ENCODE measurements at regions not wholly inside any gene's neighbourhood (a gene's known extent, or its start where the extent isn't known, plus 50 kb on each side); places are given as distances from the start of the nearest gene placed in this dataset.

DNA sequence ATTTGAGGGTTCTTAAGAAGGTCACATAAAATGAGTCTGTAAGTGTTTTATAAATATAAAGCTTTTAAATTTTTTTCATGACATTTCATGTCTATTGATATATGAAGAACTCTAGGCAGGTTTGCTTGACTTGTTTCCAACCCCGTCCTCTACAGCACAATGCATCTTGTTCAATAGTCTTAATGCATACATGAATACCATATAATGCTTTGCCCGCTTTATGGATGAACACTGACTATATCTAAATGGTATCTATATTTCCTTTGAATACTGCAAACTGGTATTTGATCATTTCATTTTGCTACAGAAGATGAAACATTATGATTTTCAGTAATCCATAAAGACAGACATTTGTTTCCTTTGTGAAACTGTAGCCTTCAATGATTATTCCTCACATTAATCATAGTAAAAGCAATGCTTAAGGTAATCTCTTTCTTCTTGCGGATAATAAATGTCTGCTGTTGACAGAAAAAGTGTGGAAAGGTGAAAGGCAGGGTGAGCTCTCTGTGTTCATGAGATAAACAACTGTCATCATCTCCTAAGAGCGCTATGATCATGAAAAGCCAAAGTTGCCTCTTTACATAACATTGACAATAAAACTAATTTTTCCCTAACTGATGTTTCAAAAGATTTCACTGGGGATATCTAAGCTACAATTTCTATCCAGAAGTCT lies 645.1 kb downstream of the CDH8 start:
- TF ChIP-seq, protein P1, sequence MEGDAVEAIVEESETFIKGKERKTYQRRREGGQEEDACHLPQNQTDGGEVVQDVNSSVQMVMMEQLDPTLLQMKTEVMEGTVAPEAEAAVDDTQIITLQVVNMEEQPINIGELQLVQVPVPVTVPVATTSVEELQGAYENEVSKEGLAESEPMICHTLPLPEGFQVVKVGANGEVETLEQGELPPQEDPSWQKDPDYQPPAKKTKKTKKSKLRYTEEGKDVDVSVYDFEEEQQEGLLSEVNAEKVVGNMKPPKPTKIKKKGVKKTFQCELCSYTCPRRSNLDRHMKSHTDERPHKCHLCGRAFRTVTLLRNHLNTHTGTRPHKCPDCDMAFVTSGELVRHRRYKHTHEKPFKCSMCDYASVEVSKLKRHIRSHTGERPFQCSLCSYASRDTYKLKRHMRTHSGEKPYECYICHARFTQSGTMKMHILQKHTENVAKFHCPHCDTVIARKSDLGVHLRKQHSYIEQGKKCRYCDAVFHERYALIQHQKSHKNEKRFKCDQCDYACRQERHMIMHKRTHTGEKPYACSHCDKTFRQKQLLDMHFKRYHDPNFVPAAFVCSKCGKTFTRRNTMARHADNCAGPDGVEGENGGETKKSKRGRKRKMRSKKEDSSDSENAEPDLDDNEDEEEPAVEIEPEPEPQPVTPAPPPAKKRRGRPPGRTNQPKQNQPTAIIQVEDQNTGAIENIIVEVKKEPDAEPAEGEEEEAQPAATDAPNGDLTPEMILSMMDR (IDR thresholded peaks at IDR 0.05; ENCODE audit: unreplicated experiment) = no peak
- Mint-ChIP-seq H3K27ac (no peak overlapping the region), H3K9me3 (no peaks in the 10 kb centered on the region), H3K36me3 (no peaks in the 10 kb centered on the region), H3K27me3 (ENCODE audit: low read depth) (peaks cover 3% of the 10 kb centered on the region), H3K4me1 (peaks cover 11% of the 10 kb centered on the region), H3K4me3 (no peak overlapping the region)
- no peak for DNase-seq (ENCODE audit: low spot score in 2 of 2, unreplicated experiment in 2 of 2)

DNA sequence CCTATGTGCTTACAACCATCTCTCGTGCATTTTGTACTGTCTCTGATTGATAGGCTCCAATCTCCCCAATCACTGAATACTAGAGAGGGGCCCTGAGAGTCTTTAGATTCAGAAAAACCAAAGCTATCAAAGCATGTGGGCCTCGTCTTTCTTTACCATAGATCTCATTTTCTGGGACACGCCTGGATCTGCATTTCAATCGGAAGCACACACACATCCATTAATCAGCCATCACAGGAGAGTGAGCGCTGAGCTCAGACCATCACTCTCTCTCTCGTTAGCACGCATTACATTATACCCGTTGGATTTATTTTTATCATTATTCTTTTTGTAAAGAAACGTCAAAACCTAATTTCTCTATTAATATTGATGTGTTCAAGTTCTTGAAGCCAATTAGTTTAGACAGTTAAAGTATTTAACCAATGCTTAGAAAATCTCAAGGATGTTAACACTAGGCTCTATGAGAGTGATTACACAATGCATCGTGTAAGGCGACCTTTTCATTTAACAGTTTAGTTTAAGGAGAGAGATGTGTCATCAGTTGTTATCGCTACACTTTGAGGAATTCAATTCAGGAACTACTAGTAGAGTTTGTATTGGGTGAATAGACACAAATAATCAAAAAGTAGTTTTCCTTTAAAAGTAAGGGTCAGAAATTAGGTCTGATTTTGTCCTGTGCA lies 650.7 kb downstream of the CDH8 start:
- no peak overlapping the region for H3K4me3 Mint-ChIP-seq
- no peaks in the 10 kb centered on the region for H3K4me1 Mint-ChIP-seq
- H3K27ac Mint-ChIP-seq = no peak overlapping the region
- H3K27me3 Mint-ChIP-seq (ENCODE audit: low read depth) = peaks cover 3% of the 10 kb centered on the region
- H3K36me3 Mint-ChIP-seq = no peaks in the 10 kb centered on the region
- TF ChIP-seq, protein P1 (IDR thresholded peaks at IDR 0.05; ENCODE audit: unreplicated experiment) = no peak
- DNase-seq (ENCODE audit: low spot score in 2 of 2, unreplicated experiment in 2 of 2) = no peak
- no peaks in the 10 kb centered on the region for H3K9me3 Mint-ChIP-seq

DNA sequence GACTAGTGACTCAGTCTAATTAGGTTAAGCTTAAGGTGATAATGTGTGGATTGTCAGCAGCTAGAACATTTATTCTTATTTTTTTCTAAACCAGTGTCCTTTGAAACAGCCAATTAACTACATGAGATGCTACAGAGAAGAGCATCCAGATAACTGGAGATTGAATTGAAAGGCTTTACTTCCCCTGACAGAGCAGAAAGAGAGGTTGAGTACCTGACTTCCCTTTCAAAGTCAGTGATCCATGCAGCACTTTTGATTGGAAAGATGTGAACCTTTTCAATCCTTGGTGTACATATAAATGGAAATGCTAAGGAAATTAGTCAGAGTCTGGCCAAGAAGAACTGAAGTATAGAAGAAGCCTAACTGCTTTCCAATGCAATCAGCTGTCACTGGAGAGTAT lies 653.8 kb downstream of the CDH8 start:
- no peak overlapping the region for H3K4me3 Mint-ChIP-seq
- H3K9me3 Mint-ChIP-seq = no peaks in the 10 kb centered on the region
- H3K27ac Mint-ChIP-seq = no peak overlapping the region
- H3K36me3 Mint-ChIP-seq = no peaks in the 10 kb centered on the region
- no peaks in the 10 kb centered on the region for H3K27me3 Mint-ChIP-seq (ENCODE audit: low read depth)
- TF ChIP-seq, protein P1 (IDR thresholded peaks at IDR 0.05; ENCODE audit: unreplicated experiment) = no peak
- H3K4me1 Mint-ChIP-seq = no peaks in the 10 kb centered on the region
- DNase-seq (ENCODE audit: low spot score in 2 of 2, unreplicated experiment in 2 of 2) = no peak

DNA sequence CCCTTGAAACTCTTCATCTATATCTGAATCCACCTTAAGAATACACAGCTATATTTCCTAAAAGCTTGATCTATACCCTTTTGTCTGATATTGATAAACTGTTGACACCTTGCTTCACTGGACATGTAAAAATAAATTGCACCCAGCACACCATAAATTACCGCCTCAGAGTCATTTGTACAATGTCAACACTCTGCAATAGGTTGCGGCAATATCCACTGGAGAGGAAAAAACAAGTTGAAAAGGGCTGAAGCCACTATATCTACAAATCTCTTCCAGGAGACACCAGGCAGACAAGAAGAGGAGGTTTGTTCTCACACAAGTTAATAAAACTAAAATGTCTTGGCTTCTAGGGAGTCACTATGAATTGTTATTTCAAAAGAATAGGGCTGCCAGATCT lies 656.9 kb downstream of the CDH8 start:
- no peaks in the 10 kb centered on the region for H3K27me3 Mint-ChIP-seq (ENCODE audit: low read depth)
- no peak for DNase-seq (ENCODE audit: low spot score in 2 of 2, unreplicated experiment in 2 of 2)
- TF ChIP-seq, protein P1 (IDR thresholded peaks at IDR 0.05; ENCODE audit: unreplicated experiment) = no peak
- H3K9me3 Mint-ChIP-seq = peaks cover 3% of the 10 kb centered on the region
- no peak overlapping the region for H3K27ac Mint-ChIP-seq
- no peak overlapping the region for H3K4me3 Mint-ChIP-seq
- H3K36me3 Mint-ChIP-seq = no peaks in the 10 kb centered on the region
- no peaks in the 10 kb centered on the region for H3K4me1 Mint-ChIP-seq

DNA sequence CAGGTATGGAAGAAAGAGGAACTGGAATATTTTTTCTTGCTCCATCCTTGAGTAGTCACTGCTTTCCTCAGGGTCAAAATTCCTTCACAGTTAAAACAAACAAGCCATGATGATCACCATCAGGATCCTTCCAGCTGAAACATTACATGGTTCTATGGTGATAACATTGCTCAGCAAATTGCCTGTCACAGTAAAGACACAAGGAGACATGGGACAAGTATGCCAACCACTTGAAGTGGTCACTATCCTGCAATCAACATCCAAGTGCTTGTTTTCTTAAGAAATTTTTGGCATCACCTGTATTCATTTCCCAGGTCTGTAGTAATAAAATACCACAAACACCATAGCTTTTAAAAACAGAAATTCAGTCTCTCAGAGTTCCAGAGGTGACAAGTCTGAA lies 662.2 kb downstream of the CDH8 start:
- H3K27me3 Mint-ChIP-seq (ENCODE audit: low read depth) = no peaks in the 10 kb centered on the region
- no peak for DNase-seq (ENCODE audit: low spot score in 2 of 2, unreplicated experiment in 2 of 2)
- H3K4me3 Mint-ChIP-seq = no peak overlapping the region
- H3K36me3 Mint-ChIP-seq = no peaks in the 10 kb centered on the region
- H3K9me3 Mint-ChIP-seq = peaks cover 3% of the 10 kb centered on the region
- no peaks in the 10 kb centered on the region for H3K4me1 Mint-ChIP-seq
- no peak overlapping the region for H3K27ac Mint-ChIP-seq
- TF ChIP-seq, protein P1 (IDR thresholded peaks at IDR 0.05; ENCODE audit: unreplicated experiment) = no peak
